ENCODE measurements at regions not wholly inside any gene's neighbourhood (a gene's known extent, or its start where the extent isn't known, plus 50 kb on each side); places are given as distances from the start of the nearest gene placed in this dataset.

GRCh38 chr7:121449735-121450240 is 53.7 kb upstream of the FAM3C start:
- TF ChIP-seq POLR2AphosphoS5 (IDR thresholded peaks at IDR 0.05; ENCODE audit: borderline replicate concordance, low read depth, low read length) = no peak
- TF ChIP-seq EZH2 (IDR thresholded peaks at IDR 0.05) = no peak

All from SK-N-MC (cell line).